Lower leg skin (tissue), 4 donors: ENCODE measurements at regions not wholly inside any gene's neighbourhood (a gene's known extent, or its start where the extent isn't known, plus 50 kb on each side); places are given as distances from the start of the nearest gene placed in this dataset.
"Not testable (repeated sequence)": the region's sequence is repeated elsewhere in the genome, so short reads cannot be mapped to it uniquely, and the experiment has no call there.

ENCODE experiments used
- DNase-seq, 2 donors: peaks; one replicate each; pipeline ENCODE4 v3.0.0-alpha.2; 2019; ENCODE audit warnings: low spot score in 2 of 2
- H3K4me3 ChIP-seq: fragments of 200-600 bp; sonication (generic); 2 replicates; pipeline ENCODE4 v1.5.1; 2017; ENCODE audit warnings: mild to moderate bottlenecking, low read depth; ENCODE audit not compliant: poor library complexity, severe bottlenecking
- POLR2A ChIP-seq, 2 donors: fragments of 450-650 bp; IDR thresholded peaks; one replicate each; pipeline ENCODE4 v1.6.1; 2016 to 2017; ENCODE audit warnings: antibody characterized with exemption in 2 of 2, mild to moderate bottlenecking in 1 of 2, moderate library complexity in 1 of 2
- WGBS, 2 donors: methylation state at CpG; one replicate each; pipeline ENCODE4 v1.1.5; 2018; 5-methylcytosine and 5-hydroxymethylcytosine counted together
- intact Hi-C: fragments of 100-400 bp; cut with DNase I; formaldehyde crosslinking; loops from one replicate; pipeline ENCODE4 v1.15.0; 2023; ENCODE audit warnings: low total_unique reads
- TF ChIP-seq, protein P1 (sequence below), 3 donors: fragments of 450-650 bp; IDR thresholded peaks; one replicate each; pipeline ENCODE4 v1.5.1; 2016; ENCODE audit warnings: antibody characterized with exemption in 3 of 3, mild to moderate bottlenecking in 3 of 3, moderate library complexity in 2 of 3

DNA sequence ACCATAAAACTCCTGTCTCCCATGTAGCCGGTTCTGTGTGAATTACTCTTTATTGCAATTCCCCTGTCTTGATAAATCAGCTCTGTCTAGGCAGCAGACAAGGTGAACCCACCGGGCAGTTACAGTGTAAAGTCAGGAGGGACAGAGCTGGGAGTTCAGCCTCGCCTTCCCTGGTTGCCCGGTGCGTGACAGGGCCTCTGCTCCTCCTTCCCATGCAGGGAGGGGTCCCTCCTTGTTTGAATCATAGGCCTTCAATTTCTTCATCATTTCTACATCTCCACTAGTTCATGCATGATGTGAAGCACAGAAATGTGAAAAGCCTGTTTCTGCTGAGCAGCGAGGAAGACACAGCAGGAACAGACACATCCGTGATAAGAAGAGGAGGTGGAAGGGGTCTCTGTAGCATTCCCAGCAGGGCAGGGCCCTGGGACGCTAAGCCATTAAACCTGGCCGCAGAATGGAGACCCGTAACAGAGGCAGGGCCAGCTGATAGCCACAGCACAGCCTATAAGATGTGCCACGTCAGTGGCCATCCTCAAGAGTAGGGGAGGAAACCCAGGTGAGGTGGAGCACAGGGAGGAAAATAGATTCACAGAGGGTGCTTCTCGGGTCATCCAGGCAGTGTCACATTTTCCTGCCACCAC lies 106.7 kb upstream of the CST7 start:
- intact Hi-C loops = no loop called here
- WGBS, 2 donors = 82% methylated on average over 12 of the region's 12 CpGs
- no peak for TF ChIP-seq POLR2A (IDR thresholded peaks at IDR 0.05)
- TF ChIP-seq, protein P1, sequence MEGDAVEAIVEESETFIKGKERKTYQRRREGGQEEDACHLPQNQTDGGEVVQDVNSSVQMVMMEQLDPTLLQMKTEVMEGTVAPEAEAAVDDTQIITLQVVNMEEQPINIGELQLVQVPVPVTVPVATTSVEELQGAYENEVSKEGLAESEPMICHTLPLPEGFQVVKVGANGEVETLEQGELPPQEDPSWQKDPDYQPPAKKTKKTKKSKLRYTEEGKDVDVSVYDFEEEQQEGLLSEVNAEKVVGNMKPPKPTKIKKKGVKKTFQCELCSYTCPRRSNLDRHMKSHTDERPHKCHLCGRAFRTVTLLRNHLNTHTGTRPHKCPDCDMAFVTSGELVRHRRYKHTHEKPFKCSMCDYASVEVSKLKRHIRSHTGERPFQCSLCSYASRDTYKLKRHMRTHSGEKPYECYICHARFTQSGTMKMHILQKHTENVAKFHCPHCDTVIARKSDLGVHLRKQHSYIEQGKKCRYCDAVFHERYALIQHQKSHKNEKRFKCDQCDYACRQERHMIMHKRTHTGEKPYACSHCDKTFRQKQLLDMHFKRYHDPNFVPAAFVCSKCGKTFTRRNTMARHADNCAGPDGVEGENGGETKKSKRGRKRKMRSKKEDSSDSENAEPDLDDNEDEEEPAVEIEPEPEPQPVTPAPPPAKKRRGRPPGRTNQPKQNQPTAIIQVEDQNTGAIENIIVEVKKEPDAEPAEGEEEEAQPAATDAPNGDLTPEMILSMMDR (IDR thresholded peaks at IDR 0.05) = no peak
- H3K4me3 ChIP-seq = no peak overlapping the region
- peak in 1 of 2 donors; percentile 53 for DNase-seq

DNA sequence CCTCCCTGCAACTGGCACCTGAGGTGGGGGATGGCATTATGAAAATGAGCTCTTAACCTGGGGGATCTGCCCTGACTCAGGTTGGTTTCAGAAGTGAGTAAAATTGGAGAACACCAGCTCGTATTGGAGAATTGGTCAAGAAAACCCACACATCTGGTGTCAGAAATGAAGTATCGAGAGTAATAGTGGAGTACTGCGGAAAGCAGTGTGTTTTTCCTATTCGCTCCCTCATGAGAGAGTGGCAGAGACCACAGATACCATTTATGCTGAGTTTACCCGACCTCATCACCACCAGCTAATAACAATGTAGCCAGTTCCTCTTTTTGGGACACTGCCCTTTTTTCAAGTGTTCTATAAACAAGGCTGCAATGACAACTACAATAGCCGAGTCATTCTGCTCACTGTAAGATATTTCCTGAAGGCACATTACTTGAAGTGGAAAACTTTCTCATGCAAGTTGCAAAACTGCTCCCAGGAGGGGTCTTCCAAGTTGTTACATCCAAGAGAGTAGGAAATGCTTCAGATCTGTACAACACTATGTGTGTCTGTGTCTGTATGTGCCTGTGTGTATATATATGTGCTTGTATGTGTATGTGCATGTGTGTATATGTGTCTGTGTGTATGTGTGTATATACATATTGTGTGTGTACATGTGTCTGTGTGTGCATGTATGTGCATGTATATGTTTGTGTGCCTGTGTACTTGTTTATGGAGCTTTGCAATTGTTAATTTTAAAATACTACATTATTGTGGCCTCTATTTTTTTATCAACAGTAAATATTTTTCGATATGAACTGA lies 106.0 kb upstream of the CST7 start:
- DNase-seq = no peak
- TF ChIP-seq, protein P1 (IDR thresholded peaks at IDR 0.05) = no peak
- no peak for TF ChIP-seq POLR2A (IDR thresholded peaks at IDR 0.05)
- 59 to 67% methylated on average over 7 of the region's 7 CpGs for WGBS, 2 donors
- intact Hi-C loops = no loop called here
- no peak overlapping the region for H3K4me3 ChIP-seq

DNA sequence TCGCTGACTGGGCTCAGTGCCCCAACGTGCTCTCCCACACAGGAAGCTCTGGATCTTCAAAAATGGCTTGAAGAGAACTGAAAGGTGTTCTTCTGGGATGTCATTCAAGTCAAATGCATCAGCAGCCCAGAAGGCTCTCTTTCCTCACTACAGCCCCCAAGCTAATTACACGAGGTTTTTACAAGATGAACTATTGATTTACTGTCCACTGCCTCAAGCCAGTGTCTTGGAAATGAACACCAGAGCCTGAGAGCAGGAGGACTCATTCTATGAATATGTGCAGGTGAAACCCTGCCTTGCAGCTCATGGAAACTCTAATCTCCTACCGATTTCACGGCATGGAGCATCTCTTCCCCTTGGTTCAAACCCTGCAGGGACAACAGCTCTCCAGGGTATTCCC lies 98.9 kb upstream of the CST7 start:
- no peak overlapping the region for H3K4me3 ChIP-seq
- WGBS, 2 donors = 67 to 68% methylated on average over 5 of the region's 5 CpGs
- no peak for TF ChIP-seq POLR2A (IDR thresholded peaks at IDR 0.05)
- no peak for DNase-seq
- intact Hi-C loops = no loop called here

DNA sequence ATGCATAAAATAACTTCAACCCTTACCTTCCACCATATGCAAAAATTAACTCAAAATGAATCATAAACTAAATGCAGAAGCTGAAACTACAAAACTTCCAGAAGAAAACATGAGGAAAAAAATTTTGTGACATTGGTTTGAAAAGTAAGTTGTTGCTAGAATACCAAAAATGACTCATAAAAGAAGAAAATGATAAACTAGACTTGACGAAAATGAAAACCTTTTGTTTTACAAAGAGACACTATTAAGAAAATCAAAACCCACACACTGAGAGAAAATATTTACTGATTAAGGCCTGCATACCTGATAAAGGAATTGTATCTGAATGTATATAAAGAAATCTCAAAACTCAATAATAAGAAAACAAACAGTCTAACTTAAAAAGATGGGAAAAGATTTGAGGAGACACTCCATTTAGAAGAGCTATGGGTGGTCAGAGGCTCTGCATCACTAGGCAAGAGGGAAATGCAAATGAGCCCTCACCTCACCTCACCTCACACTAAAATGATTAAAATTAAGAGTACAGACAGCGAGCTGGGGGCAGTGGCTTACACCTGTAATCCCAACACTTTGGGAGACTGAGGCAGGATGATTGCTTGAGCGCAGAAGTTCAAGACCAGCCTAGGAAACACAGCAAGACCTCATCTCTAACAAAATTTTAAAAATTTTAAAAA lies 97.6 kb upstream of the CST7 start:
- WGBS, 2 donors = 80 to 81% methylated on average over 3 of the region's 3 CpGs
- no peak for TF ChIP-seq POLR2A (IDR thresholded peaks at IDR 0.05)
- TF ChIP-seq, protein P1 (IDR thresholded peaks at IDR 0.05) = no peak
- H3K4me3 ChIP-seq = no peak overlapping the region
- intact Hi-C loops = no loop called here
- DNase-seq = no peak

DNA sequence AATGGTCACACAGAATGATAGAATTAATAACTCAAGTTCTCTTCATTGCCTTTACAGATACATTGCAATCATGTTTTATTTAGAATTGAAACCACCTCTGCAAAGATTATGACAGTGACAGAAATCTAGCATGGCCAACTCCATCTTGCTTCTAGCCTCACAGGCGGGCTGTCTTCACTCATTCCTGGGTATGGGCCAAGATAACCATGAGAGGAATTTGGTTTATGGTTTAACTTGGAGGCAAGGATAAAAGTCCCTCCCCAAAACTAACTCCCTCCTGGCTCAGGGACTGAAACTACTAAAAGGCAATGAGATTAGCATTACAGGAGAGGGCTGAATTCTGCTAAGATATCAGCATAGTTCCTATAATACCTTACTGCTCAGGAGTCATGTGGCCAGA lies 95.2 kb upstream of the CST7 start:
- 52 to 66% methylated on average over 1 of the region's 1 CpG for WGBS, 2 donors

DNA sequence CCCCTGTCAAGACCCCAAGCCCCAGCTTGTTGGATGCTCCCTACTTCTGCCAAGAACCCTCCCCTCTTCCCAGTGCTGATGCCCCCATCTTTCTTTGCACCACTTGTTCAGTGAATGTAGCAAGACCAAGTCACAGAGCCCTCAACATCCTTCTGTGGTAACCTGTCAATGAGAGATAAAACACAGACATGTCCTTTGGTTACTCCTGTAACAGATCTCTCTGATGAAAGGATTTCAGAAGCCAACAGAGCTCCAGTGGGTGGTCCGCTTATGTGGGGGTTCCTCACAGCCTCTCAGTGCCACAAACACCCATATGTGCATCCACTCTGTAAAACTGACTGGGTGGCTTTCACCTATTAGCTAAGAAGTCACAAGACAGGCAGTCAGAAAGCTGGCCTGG lies 93.2 kb upstream of the CST7 start:
- DNase-seq = no peak
- no peak for TF ChIP-seq POLR2A (IDR thresholded peaks at IDR 0.05)
- TF ChIP-seq, protein P1 (IDR thresholded peaks at IDR 0.05) = no peak
- 71 to 87% methylated on average over 1 of the region's 1 CpG for WGBS, 2 donors
- no peak overlapping the region for H3K4me3 ChIP-seq
- intact Hi-C loops = no loop called here

More for the DNA sequence above, 95.2 kb upstream of the CST7 start:
- no peak for TF ChIP-seq POLR2A (IDR thresholded peaks at IDR 0.05)
- H3K4me3 ChIP-seq = no peak overlapping the region
- intact Hi-C loops = no loop called here
- DNase-seq = no peak

DNA sequence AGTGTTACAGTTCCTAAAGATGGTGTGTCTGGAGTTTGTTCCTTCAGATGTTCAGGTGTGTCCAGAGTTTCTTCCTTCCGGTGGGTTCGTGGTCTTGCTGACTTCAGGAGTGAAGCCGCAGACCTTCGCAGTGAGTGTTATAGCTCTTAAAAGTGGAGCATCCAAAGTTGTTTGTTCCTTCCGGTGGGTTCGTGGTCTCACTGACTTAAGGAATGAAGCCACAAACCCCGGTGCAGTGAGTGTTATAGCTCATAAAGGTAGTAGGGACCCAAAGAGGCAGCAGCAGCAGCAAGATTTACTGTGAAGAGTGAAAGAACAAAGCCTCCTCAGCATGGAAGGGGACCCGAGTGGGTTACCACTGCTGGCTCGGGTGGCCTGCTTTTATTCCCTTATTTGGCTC lies 90.6 kb upstream of the CST7 start:
- intact Hi-C loops, H3K4me3 ChIP-seq: not testable (repeated sequence)

More for the DNA sequence above, 90.6 kb upstream of the CST7 start:
- DNase-seq = not testable (repeated sequence)
- 86 to 91% methylated on average over 9 of the region's 9 CpGs for WGBS, 2 donors
